ENCODE measurements at regions not wholly inside any gene's neighbourhood (a gene's known extent, or its start where the extent isn't known, plus 50 kb on each side); places are given as distances from the start of the nearest gene placed in this dataset.
"Not testable (repeated sequence)": the region's sequence is repeated elsewhere in the genome, so short reads cannot be mapped to it uniquely, and the experiment has no call there.

DNA sequence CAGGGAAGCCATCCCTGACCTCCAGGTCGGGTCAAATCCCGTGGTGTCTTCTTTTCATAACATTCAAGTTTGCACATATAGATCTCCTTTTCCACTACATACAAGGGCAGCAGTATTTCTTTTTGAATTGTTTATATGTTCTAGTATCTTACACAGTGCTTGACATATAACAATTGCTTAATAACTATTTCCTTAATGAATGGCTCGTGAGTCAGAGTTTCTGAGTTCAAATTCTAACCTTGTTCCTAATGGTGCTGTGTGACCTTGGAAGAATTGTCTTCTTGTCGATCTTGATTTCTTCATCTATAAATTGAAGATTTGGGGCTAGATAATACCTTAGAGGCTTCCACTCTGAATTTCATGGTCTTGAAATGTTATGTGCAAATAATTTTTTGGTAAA is 57.2 kb upstream of the PELI2 start:
- no peak for DNase-seq

DNA sequence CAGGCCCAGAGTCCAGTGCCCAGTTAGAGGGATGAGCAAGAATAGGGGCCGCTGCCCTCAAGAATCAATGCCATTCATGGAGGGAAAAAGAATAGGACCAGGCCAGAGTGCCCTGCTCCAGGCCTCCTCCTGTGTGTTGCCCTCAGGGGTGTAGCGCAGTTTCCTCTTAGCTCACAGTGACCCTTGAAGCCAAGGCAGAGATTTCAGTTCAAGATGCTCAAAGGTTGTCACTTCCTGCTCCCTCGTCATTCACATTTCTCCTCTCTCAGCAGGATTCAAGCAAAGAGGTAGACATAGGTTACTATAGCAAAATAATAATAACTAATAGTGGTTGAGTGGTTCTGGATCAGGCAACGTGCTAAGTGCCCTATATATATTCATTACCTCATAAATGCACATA is 55.1 kb upstream of the PELI2 start:
- no peak for DNase-seq

DNA sequence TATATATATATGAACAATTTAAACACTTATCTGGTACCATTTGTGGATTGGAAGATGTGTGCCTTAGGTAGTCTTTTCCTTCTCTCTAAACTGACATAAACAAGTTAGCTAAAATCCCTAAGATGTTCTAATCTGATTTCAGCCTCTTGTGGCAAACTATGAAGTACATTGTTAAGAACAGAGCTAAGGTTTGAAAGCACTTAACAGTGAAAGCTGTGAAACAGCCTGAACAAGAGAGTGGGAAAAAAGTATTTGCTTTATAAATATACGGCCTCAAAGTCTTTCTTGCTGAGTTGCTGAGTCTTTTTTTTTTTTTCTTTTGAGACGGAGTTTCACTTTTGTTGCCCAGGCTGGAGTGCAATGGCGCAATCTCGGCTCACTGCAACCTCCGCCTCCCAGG is 53.7 kb upstream of the PELI2 start:
- DNase-seq = no peak

DNA sequence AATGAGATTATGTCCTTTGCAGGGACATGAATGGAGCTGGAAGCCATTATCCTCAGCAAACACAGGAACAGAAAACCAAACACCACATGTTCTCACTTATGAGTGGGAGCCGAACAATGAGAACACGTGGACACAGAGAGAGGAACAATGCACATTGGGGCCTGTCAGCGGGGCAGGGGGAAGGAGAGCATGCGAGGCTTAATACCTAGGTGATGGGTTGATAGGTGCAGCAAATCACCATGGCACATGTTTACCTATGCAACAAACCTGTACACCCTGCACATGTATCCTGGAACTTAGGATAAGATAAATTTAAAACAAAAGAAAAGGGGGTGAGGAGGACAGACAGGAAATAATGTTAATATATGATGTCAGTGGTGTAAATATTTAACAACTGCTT is 53.0 kb upstream of the PELI2 start:
- not testable (repeated sequence) for DNase-seq

GRCh38 chr14:56065621-56066290 is 52.5 kb upstream of the PELI2 start:
- DNase-seq = no peak
